Uterus (tissue), 2 donors: ENCODE measurements at regions not wholly inside any gene's neighbourhood (a gene's known extent, or its start where the extent isn't known, plus 50 kb on each side); places are given as distances from the start of the nearest gene placed in this dataset.

Experiments used
- CTCF ChIP-seq, 4 experiments: fragments of 200-600 bp in 2 of 4; fragments of 450-650 bp in 2 of 4; sonication (generic) in 2 of 4; IDR thresholded peaks; one replicate each; pipeline ENCODE4 v1.5.1; 2016 to 2019; ENCODE audit warnings: antibody characterized with exemption in 4 of 4, mild to moderate bottlenecking in 2 of 4, moderate library complexity in 1 of 4
- POLR2A ChIP-seq, 2 donors: fragments of 450-650 bp; IDR thresholded peaks; one replicate each; pipeline ENCODE4 v1.6.1; 2016; ENCODE audit warnings: antibody characterized with exemption in 2 of 2, mild to moderate bottlenecking in 1 of 2, moderate library complexity in 1 of 2

- TF ChIP-seq CTCF (IDR thresholded peaks at IDR 0.05), result no peak
- no peak for TF ChIP-seq POLR2A (IDR thresholded peaks at IDR 0.05)
Observed at GRCh38 chr4:57496697-57497471, 386.7 kb upstream of the IGFBP7 start.
